Endothelial cell (in vitro differentiated cells): ENCODE measurements at regions not wholly inside any gene's neighbourhood (a gene's known extent, or its start where the extent isn't known, plus 50 kb on each side); places are given as distances from the start of the nearest gene placed in this dataset.

ENCODE experiments used
- DNase-seq: peaks from one replicate; pipeline ENCODE4 v3.0.0; 2021; ENCODE audit warnings: low spot score
- H3K27ac Mint-ChIP-seq: one replicate; pipeline ENCODE4 v1.8.0; 2021; ENCODE audit warnings: mixed read lengths, inconsistent platforms; ENCODE audit not compliant: unreplicated experiment
- H3K27me3 Mint-ChIP-seq: one replicate; pipeline ENCODE4 v1.8.0; 2021; ENCODE audit warnings: mild to moderate bottlenecking, moderate library complexity, mixed read lengths, inconsistent platforms; ENCODE audit not compliant: unreplicated experiment
- H3K36me3 Mint-ChIP-seq: one replicate; pipeline ENCODE4 v1.8.0; 2021; ENCODE audit warnings: mild to moderate bottlenecking, low read depth, mixed read lengths, inconsistent platforms; ENCODE audit not compliant: unreplicated experiment
- H3K4me1 Mint-ChIP-seq: one replicate; pipeline ENCODE4 v1.8.0; 2021; ENCODE audit warnings: mild to moderate bottlenecking, mixed read lengths, inconsistent platforms; ENCODE audit not compliant: unreplicated experiment
- H3K4me3 Mint-ChIP-seq: one replicate; pipeline ENCODE4 v1.8.0; 2021; ENCODE audit warnings: mild to moderate bottlenecking, mixed read lengths, inconsistent platforms; ENCODE audit not compliant: unreplicated experiment
- H3K9me3 Mint-ChIP-seq: one replicate; pipeline ENCODE4 v1.8.0; 2021; ENCODE audit warnings: mixed read lengths, inconsistent platforms; ENCODE audit not compliant: unreplicated experiment
- TF ChIP-seq, protein P1 (sequence below): fragments of 200-600 bp; sonication (generic); IDR thresholded peaks from one replicate; pipeline ENCODE4 v1.5.0; 2021; ENCODE audit warnings: antibody characterized with exemption; ENCODE audit not compliant: unreplicated experiment

DNA sequence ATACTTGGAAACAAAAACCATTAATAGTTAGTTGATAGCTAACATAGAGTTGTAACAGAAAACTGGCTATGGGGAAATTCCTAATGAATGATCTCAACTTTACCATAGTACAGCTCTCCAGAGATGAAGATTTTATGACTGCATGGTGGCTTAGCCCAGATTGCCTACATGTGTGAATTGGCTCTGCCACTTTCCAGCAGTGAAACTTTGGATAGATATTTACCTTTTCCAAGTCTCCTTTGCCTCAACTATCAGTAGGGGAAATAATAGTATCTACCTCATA, 161.1 kb downstream of the LACC1 start:
- no peak overlapping the region for H3K27ac Mint-ChIP-seq
- H3K36me3 Mint-ChIP-seq = no peaks in the 10 kb centered on the region
- no peaks in the 10 kb centered on the region for H3K9me3 Mint-ChIP-seq
- TF ChIP-seq, protein P1, sequence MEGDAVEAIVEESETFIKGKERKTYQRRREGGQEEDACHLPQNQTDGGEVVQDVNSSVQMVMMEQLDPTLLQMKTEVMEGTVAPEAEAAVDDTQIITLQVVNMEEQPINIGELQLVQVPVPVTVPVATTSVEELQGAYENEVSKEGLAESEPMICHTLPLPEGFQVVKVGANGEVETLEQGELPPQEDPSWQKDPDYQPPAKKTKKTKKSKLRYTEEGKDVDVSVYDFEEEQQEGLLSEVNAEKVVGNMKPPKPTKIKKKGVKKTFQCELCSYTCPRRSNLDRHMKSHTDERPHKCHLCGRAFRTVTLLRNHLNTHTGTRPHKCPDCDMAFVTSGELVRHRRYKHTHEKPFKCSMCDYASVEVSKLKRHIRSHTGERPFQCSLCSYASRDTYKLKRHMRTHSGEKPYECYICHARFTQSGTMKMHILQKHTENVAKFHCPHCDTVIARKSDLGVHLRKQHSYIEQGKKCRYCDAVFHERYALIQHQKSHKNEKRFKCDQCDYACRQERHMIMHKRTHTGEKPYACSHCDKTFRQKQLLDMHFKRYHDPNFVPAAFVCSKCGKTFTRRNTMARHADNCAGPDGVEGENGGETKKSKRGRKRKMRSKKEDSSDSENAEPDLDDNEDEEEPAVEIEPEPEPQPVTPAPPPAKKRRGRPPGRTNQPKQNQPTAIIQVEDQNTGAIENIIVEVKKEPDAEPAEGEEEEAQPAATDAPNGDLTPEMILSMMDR = no peak
- no peak for DNase-seq
- H3K4me3 Mint-ChIP-seq = no peak overlapping the region
- no peaks in the 10 kb centered on the region for H3K27me3 Mint-ChIP-seq
- H3K4me1 Mint-ChIP-seq = no peaks in the 10 kb centered on the region

DNA sequence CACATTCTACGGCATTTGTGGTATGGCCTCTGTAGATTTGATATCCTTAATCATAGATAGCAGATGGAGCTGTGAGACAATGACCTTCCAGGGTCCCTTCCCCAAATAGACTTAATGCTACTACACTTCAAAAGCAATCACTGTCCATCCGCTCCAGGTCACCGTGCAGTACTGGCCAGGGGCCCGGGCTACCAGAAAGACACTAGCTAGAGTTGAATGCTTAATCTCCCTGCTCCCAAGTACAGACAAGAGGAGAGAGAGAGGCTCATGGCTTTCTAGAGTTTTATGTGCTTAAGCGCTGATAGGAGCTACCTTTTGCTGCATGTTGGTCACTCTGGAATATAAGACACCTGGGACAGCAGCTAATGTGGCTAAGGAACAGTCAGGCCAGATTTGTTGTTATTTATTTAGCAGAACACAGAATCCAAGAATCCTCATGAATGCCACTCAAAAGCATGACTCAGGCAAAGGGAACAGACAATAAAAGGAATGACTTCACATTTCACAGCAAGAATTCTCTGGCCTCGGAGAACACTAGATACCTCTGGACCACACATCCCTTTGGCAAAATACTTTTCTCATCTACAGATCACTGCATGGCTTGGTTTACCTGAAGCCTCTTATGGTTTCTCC, 165.0 kb downstream of the LACC1 start:
- Mint-ChIP-seq H3K4me3 (no peak overlapping the region), H3K27ac (no peak overlapping the region), H3K36me3 (no peaks in the 10 kb centered on the region)

DNA sequence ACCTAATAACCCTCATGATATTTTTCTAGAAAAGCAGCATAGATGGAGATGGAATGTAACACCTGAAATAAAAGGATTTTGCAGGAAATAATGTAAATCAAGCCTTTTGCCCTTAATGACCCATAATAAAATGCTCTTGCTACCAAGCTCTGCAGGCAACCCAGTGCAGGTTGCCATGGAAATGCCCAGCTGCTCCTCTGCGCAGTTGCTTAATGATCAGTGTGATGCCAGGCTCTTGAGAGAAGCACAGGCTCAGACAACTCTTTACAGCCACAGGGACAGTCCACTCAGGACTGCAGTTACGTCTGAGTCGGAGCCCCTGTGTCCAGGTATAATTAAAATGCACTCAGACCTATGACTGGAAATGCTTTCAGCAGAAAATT, 165.5 kb downstream of the LACC1 start:
- H3K27ac Mint-ChIP-seq = no peak overlapping the region
- H3K27me3 Mint-ChIP-seq = no peaks in the 10 kb centered on the region
- no peak overlapping the region for H3K4me3 Mint-ChIP-seq
- DNase-seq = no peak
- H3K9me3 Mint-ChIP-seq = no peaks in the 10 kb centered on the region
- peaks cover 5% of the 10 kb centered on the region for H3K4me1 Mint-ChIP-seq
- no peaks in the 10 kb centered on the region for H3K36me3 Mint-ChIP-seq
- TF ChIP-seq, protein P1 = no peak

More for the DNA sequence above, 165.0 kb downstream of the LACC1 start:
- peaks cover 5% of the 10 kb centered on the region for H3K4me1 Mint-ChIP-seq
- no peak for DNase-seq
- H3K27me3 Mint-ChIP-seq = no peaks in the 10 kb centered on the region
- TF ChIP-seq, protein P1 = no peak
- H3K9me3 Mint-ChIP-seq = no peaks in the 10 kb centered on the region

DNA sequence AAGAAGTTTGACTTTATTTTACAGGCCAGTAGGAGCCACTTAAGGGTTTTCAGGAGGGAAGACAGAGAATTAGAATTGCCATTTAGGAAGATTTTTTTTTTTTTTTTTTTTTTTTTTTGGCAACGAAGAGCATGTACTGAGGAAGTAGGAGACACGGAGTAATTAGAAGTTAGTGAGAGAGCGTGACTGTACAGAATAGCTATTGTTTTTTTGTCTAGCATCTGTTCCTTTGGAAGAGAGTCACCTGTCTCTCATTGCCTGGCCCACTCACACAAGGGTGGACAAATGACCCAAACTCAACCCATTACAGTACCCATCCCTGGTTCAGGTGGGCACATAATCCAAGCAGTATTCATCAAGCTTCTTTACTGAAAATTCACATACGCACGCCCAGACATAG, 166.7 kb downstream of the LACC1 start:
- no peak for DNase-seq
- H3K4me3 Mint-ChIP-seq = no peak overlapping the region
- TF ChIP-seq, protein P1 = no peak
- no peaks in the 10 kb centered on the region for H3K9me3 Mint-ChIP-seq
- no peaks in the 10 kb centered on the region for H3K36me3 Mint-ChIP-seq
- H3K27ac Mint-ChIP-seq = no peak overlapping the region
- H3K27me3 Mint-ChIP-seq = no peaks in the 10 kb centered on the region
- peaks cover 5% of the 10 kb centered on the region for H3K4me1 Mint-ChIP-seq

DNA sequence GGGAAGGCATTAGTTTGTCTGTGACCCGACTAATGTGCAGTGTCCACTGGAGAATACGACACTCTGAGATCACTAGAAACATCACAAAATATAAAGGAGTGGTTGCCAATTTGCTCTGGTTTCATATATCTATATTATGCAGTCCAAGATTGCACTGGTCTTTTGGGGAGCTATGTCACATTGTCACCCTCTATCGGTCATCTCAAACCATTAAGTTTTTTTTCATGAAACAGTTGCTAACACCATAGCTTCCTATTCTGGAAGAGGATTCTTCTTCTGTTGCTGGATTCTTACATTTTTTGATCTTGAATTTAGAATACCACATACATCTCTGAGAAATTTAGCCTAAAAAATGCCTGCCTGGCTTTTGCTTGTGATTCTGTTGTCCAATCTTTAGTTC, 168.6 kb downstream of the LACC1 start:
- Mint-ChIP-seq H3K27me3 (no peaks in the 10 kb centered on the region), H3K9me3 (no peaks in the 10 kb centered on the region), H3K4me3 (no peak overlapping the region), H3K36me3 (no peaks in the 10 kb centered on the region), H3K4me1 (peaks cover 8% of the 10 kb centered on the region), H3K27ac (no peak overlapping the region)
- DNase-seq = no peak
- TF ChIP-seq, protein P1 = no peak
